ENCODE measurements at regions not wholly inside any gene's neighbourhood (a gene's known extent, or its start where the extent isn't known, plus 50 kb on each side); places are given as distances from the start of the nearest gene placed in this dataset.

DNA sequence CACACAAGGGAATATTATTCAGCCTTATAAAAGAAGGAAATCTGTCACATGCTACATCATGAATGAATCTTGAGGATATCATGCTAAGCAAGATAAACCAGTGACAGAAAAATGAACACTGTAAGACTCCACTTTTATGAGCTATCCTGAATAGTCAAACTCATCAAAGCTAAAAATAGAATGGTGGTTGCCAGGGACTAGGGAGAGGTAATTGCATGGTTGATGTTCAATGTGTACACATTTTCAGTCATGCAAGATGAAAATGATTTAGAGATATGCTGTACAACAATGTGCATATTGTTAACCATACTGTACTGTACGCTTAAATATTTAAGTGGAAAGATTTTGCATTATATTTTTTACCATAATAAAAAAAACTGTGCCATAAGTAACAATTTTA, 1349.1 kb downstream of the XPNPEP1 start:
- DNase-seq = no peak
- no peaks in the 10 kb centered on the region for H3K36me3 ChIP-seq (replicated peaks in 1 of 2; ENCODE audit: control extremely low read depth in 1 of 2, control insufficient read depth in 1 of 2, extremely low read depth in 1 of 2, insufficient read depth in 2 of 2, low read length in 1 of 2)
- ATAC-seq (ENCODE audit: low read depth) = no peak
- H3K79me2 ChIP-seq (ENCODE audit: control insufficient read depth, insufficient read depth, low read length) = no peaks in the 10 kb centered on the region
- H3K4me3 ChIP-seq (ENCODE audit: control extremely low read depth in 1 of 5, extremely low read depth in 1 of 5, insufficient read depth in 1 of 5, low read depth in 2 of 5, low read length in 4 of 5) = no peak overlapping the region
- ChIA-PET POLR2A (no interaction called here), CTCF (no interaction called here)
- Mint-ChIP-seq H3K4me3 (no peak overlapping the region), H3K4me1 (no peaks in the 10 kb centered on the region), H3K27ac (no peak overlapping the region), H3K27me3 (no peaks in the 10 kb centered on the region), H3K9me3 (ENCODE audit: insufficient read depth) (no peaks in the 10 kb centered on the region)
- TF ChIP-seq EZH2 (IDR thresholded peaks at IDR 0.05; ENCODE audit: borderline replicate concordance, insufficient read depth, low read depth, low read length, poor library complexity, severe bottlenecking) = no peak
- TF ChIP-seq, protein P1, sequence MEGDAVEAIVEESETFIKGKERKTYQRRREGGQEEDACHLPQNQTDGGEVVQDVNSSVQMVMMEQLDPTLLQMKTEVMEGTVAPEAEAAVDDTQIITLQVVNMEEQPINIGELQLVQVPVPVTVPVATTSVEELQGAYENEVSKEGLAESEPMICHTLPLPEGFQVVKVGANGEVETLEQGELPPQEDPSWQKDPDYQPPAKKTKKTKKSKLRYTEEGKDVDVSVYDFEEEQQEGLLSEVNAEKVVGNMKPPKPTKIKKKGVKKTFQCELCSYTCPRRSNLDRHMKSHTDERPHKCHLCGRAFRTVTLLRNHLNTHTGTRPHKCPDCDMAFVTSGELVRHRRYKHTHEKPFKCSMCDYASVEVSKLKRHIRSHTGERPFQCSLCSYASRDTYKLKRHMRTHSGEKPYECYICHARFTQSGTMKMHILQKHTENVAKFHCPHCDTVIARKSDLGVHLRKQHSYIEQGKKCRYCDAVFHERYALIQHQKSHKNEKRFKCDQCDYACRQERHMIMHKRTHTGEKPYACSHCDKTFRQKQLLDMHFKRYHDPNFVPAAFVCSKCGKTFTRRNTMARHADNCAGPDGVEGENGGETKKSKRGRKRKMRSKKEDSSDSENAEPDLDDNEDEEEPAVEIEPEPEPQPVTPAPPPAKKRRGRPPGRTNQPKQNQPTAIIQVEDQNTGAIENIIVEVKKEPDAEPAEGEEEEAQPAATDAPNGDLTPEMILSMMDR (IDR thresholded peaks at IDR 0.05) = no peak
- intact Hi-C loops (cut with micrococcal nuclease) = no loop called here
- H3K4me1 ChIP-seq (ENCODE audit: control insufficient read depth in 2 of 2, insufficient read depth in 2 of 2, low read length in 2 of 2) = no peaks in the 10 kb centered on the region
- H4K20me1 ChIP-seq (ENCODE audit: control insufficient read depth, insufficient read depth, low read length, poor library complexity, severe bottlenecking) = no peaks in the 10 kb centered on the region
- no CpG with 5 or more reads among the region's 1 CpG for WGBS (ENCODE audit: insufficient coverage)
- H3K27ac ChIP-seq (ENCODE audit: low read length in 2 of 2) = no peak overlapping the region
- no peak overlapping the region for H3K4me2 ChIP-seq (replicated peaks; ENCODE audit: low read depth, low read length, poor library complexity, severe bottlenecking)
- H2AFZ ChIP-seq (ENCODE audit: insufficient read depth, low read depth, low read length, poor library complexity, severe bottlenecking) = no peak overlapping the region
- no peaks in the 10 kb centered on the region for H3K9me3 ChIP-seq (ENCODE audit: control extremely low read depth in 1 of 3, control insufficient read depth in 2 of 3, insufficient read depth in 1 of 3, low read length in 2 of 3)
- no peak overlapping the region for H3K9ac ChIP-seq (ENCODE audit: low read length)
- no peaks in the 10 kb centered on the region for H3K27me3 ChIP-seq (replicated peaks in 1 of 4; ENCODE audit: control extremely low read depth in 1 of 4, control insufficient read depth in 3 of 4, insufficient read depth in 4 of 4, low read length in 3 of 4)

DNA sequence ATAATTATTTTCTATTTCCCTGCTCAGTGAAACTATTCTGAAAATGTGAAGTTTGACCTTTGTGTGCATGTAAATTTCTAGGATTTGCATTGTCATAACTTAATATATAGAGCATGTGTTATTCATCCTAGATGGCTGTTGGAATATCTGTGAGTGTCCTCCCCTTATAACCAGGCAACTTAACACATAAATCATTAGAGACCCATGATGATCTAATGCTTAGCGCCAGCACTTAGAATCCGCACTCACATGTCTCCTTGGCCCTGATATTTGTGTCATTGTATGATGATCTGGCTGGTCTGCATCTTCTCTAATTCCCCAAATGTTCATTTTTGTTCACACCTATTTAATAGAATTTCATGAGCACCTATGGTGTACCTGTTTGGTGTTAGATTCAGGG, 1354.5 kb downstream of the XPNPEP1 start:
- Mint-ChIP-seq H3K27me3 (no peaks in the 10 kb centered on the region), H3K27ac (no peak overlapping the region), H3K9me3 (ENCODE audit: insufficient read depth) (no peaks in the 10 kb centered on the region), H3K4me1 (peaks cover 3% of the 10 kb centered on the region), H3K4me3 (no peak overlapping the region)
- Histone ChIP-seq H3K36me3 (replicated peaks in 1 of 2; ENCODE audit: control extremely low read depth in 1 of 2, control insufficient read depth in 1 of 2, extremely low read depth in 1 of 2, insufficient read depth in 2 of 2, low read length in 1 of 2) (no peaks in the 10 kb centered on the region), H3K27me3 (replicated peaks in 1 of 4; ENCODE audit: control extremely low read depth in 1 of 4, control insufficient read depth in 3 of 4, insufficient read depth in 4 of 4, low read length in 3 of 4) (no peaks in the 10 kb centered on the region), H3K79me2 (ENCODE audit: control insufficient read depth, insufficient read depth, low read length) (no peaks in the 10 kb centered on the region), H3K9me3 (ENCODE audit: control extremely low read depth in 1 of 3, control insufficient read depth in 2 of 3, insufficient read depth in 1 of 3, low read length in 2 of 3) (peaks cover 0 to 11% (median 0%) of the 10 kb centered on the region in 3 donors), H3K4me1 (ENCODE audit: control insufficient read depth in 2 of 2, insufficient read depth in 2 of 2, low read length in 2 of 2) (no peaks in the 10 kb centered on the region), H4K20me1 (ENCODE audit: control insufficient read depth, insufficient read depth, low read length, poor library complexity, severe bottlenecking) (no peaks in the 10 kb centered on the region), H2AFZ (ENCODE audit: insufficient read depth, low read depth, low read length, poor library complexity, severe bottlenecking) (no peak overlapping the region), H3K27ac (ENCODE audit: low read length in 2 of 2) (no peak overlapping the region), H3K9ac (ENCODE audit: low read length) (no peak overlapping the region), H3K4me3 (ENCODE audit: control extremely low read depth in 1 of 5, extremely low read depth in 1 of 5, insufficient read depth in 1 of 5, low read depth in 2 of 5, low read length in 4 of 5) (no peak overlapping the region), H3K4me2 (replicated peaks; ENCODE audit: low read depth, low read length, poor library complexity, severe bottlenecking) (no peak overlapping the region)
- ATAC-seq (ENCODE audit: low read depth) (no peak), DNase-seq (no peak)
- WGBS (ENCODE audit: insufficient coverage) = no CpG with 5 or more reads among the region's 2 CpGs
- TF ChIP-seq, protein P1 (IDR thresholded peaks at IDR 0.05) = no peak
- no peak for TF ChIP-seq EZH2 (IDR thresholded peaks at IDR 0.05; ENCODE audit: borderline replicate concordance, insufficient read depth, low read depth, low read length, poor library complexity, severe bottlenecking)
- POLR2A ChIA-PET = no interaction called here
- intact Hi-C loops (cut with micrococcal nuclease) = no loop called here
- CTCF ChIA-PET = no interaction called here

Data from B cell (primary cell).